ENCODE measurements at regions not wholly inside any gene's neighbourhood (a gene's known extent, or its start where the extent isn't known, plus 50 kb on each side); places are given as distances from the start of the nearest gene placed in this dataset.

DNA sequence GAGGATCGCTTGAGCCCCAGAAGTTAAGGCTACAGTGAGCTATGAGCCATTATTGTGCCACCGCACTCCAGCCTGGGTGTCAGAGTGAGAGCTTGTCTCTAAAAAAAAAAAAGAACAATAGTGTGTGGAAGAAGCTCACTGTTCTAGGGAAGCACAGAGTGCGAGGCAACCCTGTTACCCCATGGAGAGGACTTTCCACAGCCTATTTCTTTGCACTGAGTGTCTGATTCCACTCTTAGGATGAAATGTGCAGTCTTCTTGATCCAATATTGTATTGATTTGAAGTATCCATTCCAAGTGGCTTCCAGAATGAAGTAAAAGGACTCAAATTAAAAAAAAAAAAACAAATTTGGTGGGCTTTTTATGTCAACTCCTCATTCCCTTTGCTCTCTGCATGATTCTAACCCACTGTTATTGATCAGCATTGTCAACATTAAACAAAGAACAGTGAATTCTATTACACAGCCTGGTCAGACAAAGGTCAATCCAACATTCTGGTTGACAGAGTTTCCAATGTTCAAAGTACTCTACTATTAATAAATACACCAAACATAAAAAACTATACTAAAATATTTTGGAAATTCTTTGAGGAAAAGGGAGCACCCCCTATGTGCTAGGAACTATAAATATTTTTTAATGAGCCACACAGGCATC is 150.2 kb upstream of the PTPRG start:
- DNase-seq (ENCODE audit: low spot score): no peak
- H3K36me3 ChIP-seq: no peaks in the 10 kb centered on the region
- TF ChIP-seq, protein P1, sequence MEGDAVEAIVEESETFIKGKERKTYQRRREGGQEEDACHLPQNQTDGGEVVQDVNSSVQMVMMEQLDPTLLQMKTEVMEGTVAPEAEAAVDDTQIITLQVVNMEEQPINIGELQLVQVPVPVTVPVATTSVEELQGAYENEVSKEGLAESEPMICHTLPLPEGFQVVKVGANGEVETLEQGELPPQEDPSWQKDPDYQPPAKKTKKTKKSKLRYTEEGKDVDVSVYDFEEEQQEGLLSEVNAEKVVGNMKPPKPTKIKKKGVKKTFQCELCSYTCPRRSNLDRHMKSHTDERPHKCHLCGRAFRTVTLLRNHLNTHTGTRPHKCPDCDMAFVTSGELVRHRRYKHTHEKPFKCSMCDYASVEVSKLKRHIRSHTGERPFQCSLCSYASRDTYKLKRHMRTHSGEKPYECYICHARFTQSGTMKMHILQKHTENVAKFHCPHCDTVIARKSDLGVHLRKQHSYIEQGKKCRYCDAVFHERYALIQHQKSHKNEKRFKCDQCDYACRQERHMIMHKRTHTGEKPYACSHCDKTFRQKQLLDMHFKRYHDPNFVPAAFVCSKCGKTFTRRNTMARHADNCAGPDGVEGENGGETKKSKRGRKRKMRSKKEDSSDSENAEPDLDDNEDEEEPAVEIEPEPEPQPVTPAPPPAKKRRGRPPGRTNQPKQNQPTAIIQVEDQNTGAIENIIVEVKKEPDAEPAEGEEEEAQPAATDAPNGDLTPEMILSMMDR (IDR thresholded peaks at IDR 0.05): no peak

GRCh38 chr3:61414456-61414855 is 146.9 kb upstream of the PTPRG start:
- no peak overlapping the region for H3K27ac ChIP-seq
- H3K27me3 ChIP-seq: no peaks in the 10 kb centered on the region
- no peak for DNase-seq (ENCODE audit: low spot score)
- TF ChIP-seq, protein P1 (IDR thresholded peaks at IDR 0.05): no peak
- H3K9me3 ChIP-seq: no peaks in the 10 kb centered on the region
- no peak overlapping the region for H3K4me3 ChIP-seq
- no peaks in the 10 kb centered on the region for H3K36me3 ChIP-seq
- H3K4me1 ChIP-seq: no peaks in the 10 kb centered on the region

More for the DNA sequence above, 150.2 kb upstream of the PTPRG start:
- no peak overlapping the region for H3K27ac ChIP-seq
- H3K9me3 ChIP-seq: no peaks in the 10 kb centered on the region
- no peak overlapping the region for H3K4me3 ChIP-seq
- no peaks in the 10 kb centered on the region for H3K27me3 ChIP-seq
- H3K4me1 ChIP-seq: no peaks in the 10 kb centered on the region

DNA sequence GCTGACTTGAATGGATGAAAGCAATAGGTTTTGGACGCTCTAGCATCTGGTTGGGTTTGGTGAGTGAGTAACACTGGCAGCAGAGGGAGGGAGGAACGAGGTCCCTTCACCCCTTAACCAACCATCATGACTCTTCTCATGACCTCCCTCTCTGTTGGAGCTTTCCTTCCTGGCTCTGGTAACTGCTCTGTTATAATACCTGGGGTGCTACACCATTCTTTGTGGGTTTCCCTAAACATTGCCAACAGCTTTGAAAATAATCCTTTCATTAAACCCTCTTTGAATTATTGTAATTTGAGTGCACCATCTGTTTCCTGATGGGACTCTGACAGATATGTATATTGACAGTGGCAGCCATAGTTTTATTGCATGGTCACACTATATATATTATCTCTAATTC is 146.2 kb upstream of the PTPRG start:
- Histone ChIP-seq H3K9me3 (no peaks in the 10 kb centered on the region), H3K4me3 (no peak overlapping the region), H3K4me1 (no peaks in the 10 kb centered on the region), H3K27ac (no peak overlapping the region), H3K36me3 (no peaks in the 10 kb centered on the region), H3K27me3 (no peaks in the 10 kb centered on the region)
- TF ChIP-seq, protein P1 (IDR thresholded peaks at IDR 0.05): no peak
- DNase-seq (ENCODE audit: low spot score): no peak

DNA sequence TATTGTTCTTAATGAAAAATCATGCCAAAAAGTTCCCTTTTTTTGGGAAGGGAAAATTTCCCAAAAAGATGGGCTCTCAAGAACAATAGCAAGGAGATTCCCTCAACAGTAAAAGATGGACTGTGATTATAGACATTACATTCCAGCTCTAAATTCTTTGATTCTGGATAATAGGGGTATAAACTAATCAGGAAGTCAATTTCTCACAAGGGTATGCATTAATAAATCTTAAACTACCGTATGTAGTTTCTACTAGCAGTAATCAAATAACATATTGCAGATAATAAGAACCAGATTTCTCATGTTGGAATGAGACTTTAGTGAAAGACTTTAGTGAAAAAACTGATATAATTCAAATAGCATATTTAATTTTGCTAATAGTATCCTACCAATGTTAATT is 144.8 kb upstream of the PTPRG start:
- Histone ChIP-seq H3K9me3 (no peaks in the 10 kb centered on the region), H3K27me3 (no peaks in the 10 kb centered on the region)

DNA sequence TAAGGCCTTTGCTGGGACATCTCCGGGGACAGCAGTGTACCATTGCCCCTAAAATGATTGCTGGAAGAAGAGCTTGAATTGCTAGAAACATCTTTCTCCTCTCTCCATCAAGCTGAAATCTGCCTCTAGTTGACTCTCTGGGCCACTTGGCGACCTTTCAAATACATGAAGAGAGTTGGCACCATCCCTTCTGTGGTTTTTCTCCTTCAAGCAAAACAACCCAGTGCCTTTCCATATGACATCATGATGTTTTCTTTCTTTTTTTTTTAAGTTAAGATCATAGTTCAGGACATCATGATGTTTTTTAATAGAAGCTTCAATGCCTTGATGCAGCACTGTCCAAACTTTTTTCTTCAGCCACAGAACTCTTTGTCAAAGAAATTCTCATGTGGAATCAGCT is 144.0 kb upstream of the PTPRG start:
- no peaks in the 10 kb centered on the region for H3K36me3 ChIP-seq
- TF ChIP-seq, protein P1 (IDR thresholded peaks at IDR 0.05): no peak
- H3K27me3 ChIP-seq: no peaks in the 10 kb centered on the region
- H3K4me3 ChIP-seq: no peak overlapping the region
- no peaks in the 10 kb centered on the region for H3K4me1 ChIP-seq
- no peak for DNase-seq (ENCODE audit: low spot score)
- no peak overlapping the region for H3K27ac ChIP-seq
- no peaks in the 10 kb centered on the region for H3K9me3 ChIP-seq

More for the DNA sequence above, 144.8 kb upstream of the PTPRG start:
- H3K4me3 ChIP-seq: no peak overlapping the region
- no peaks in the 10 kb centered on the region for H3K4me1 ChIP-seq
- no peaks in the 10 kb centered on the region for H3K36me3 ChIP-seq
- TF ChIP-seq, protein P1 (IDR thresholded peaks at IDR 0.05): no peak
- no peak for DNase-seq (ENCODE audit: low spot score)
- no peak overlapping the region for H3K27ac ChIP-seq

All from right atrium auricular region (tissue), 2 donors.